Testis (tissue), 2 donors: ENCODE measurements at regions not wholly inside any gene's neighbourhood (a gene's known extent, or its start where the extent isn't known, plus 50 kb on each side); places are given as distances from the start of the nearest gene placed in this dataset.

ENCODE experiments used
- DNase-seq: peaks from one replicate; pipeline ENCODE4 v3.0.0-alpha.2; 2019
- H3K27ac ChIP-seq, 2 donors: fragments of 200-600 bp; sonication (generic); one replicate each; pipeline ENCODE4 v1.5.1; 2019
- H3K27me3 ChIP-seq: fragments of 200-600 bp; sonication (generic); one replicate; pipeline ENCODE4 v1.5.1; 2019
- H3K36me3 ChIP-seq: fragments of 200-600 bp; sonication (generic); one replicate; pipeline ENCODE4 v1.5.1; 2017; ENCODE audit warnings: low read depth; ENCODE audit errors: missing control alignments
- H3K4me1 ChIP-seq: fragments of 200-600 bp; sonication (generic); one replicate; pipeline ENCODE4 v1.5.1; 2019
- H3K4me3 ChIP-seq, 2 donors: fragments of 200-600 bp; sonication (generic); one replicate each; pipeline ENCODE4 v1.5.1; 2017 to 2019
- H3K9me3 ChIP-seq: fragments of 200-600 bp; sonication (generic); one replicate; pipeline ENCODE4 v1.5.1; 2017
- POLR2A ChIP-seq: fragments of 450-650 bp; IDR thresholded peaks from one replicate; pipeline ENCODE4 v1.6.1; 2017; ENCODE audit warnings: antibody characterized with exemption, mild to moderate bottlenecking, moderate library complexity
- WGBS, 2 donors: methylation state at CpG; one replicate each; pipeline ENCODE4 v1.1.5; 2018; 5-methylcytosine and 5-hydroxymethylcytosine counted together
- intact Hi-C: fragments of 100-400 bp; cut with DNase I; formaldehyde crosslinking; loops from one replicate; pipeline ENCODE4 v1.15.1; 2023; ENCODE audit warnings: low total_unique reads
- TF ChIP-seq, protein P1 (sequence below), 3 experiments: fragments of 450-650 bp in 2 of 3; fragments of 200-600 bp in 1 of 3; sonication (generic) in 1 of 3; IDR thresholded peaks; one replicate each; pipeline ENCODE4 v1.5.1; 2016 to 2019; ENCODE audit warnings: antibody characterized with exemption in 3 of 3, mild to moderate bottlenecking in 2 of 3, moderate library complexity in 1 of 3

- no peaks in the 10 kb centered on the region for H3K36me3 ChIP-seq
Observed at GRCh38 chr14:40113671-40114070, 681.4 kb upstream of the FBXO33 start.

DNA sequence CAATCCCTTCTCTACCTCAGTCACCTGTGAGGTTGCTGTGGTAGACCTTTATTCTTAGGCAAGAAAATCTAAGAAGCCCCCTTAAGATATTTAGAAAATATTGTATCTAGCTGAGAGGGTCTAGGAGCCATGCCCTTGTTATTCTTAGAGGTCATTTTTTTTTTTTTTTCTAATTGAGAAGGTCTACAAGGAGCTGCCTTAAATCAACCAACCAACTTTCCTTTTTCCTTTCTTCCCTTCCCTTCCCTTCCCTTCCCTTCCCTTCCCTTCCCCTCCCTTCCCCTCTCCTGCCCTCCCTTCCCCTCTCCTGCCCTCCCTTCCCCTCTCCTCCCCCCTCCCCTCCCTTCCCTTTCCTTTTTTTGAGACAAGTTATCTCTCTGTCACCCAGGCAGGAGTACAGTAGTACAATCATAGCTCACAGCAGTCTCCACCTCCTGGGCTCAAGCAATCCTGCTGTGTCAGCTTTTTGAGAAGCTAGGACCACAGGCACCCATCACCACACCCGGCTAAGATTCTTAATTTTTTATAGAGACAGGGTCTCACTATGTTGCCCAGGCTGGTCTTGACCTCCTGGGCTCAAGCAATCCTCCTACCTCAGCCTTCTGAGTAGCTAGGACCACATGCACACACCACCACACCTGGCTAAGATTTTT lies 668.4 kb upstream of the FBXO33 start:
- WGBS, 2 donors, result 92 to 100% methylated on average over 1 of the region's 1 CpG
- no peak for DNase-seq

More at GRCh38 chr14:40113671-40114070, 681.4 kb upstream of the FBXO33 start:
- no peaks in the 10 kb centered on the region for H3K4me1 ChIP-seq
- H3K27ac ChIP-seq, result no peak overlapping the region
- no peaks in the 10 kb centered on the region for H3K9me3 ChIP-seq
- H3K27me3 ChIP-seq, result no peaks in the 10 kb centered on the region
- H3K4me3 ChIP-seq, result no peak overlapping the region
- TF ChIP-seq, protein P1, sequence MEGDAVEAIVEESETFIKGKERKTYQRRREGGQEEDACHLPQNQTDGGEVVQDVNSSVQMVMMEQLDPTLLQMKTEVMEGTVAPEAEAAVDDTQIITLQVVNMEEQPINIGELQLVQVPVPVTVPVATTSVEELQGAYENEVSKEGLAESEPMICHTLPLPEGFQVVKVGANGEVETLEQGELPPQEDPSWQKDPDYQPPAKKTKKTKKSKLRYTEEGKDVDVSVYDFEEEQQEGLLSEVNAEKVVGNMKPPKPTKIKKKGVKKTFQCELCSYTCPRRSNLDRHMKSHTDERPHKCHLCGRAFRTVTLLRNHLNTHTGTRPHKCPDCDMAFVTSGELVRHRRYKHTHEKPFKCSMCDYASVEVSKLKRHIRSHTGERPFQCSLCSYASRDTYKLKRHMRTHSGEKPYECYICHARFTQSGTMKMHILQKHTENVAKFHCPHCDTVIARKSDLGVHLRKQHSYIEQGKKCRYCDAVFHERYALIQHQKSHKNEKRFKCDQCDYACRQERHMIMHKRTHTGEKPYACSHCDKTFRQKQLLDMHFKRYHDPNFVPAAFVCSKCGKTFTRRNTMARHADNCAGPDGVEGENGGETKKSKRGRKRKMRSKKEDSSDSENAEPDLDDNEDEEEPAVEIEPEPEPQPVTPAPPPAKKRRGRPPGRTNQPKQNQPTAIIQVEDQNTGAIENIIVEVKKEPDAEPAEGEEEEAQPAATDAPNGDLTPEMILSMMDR (IDR thresholded peaks at IDR 0.05), result no peak
- TF ChIP-seq POLR2A, result no peak
- no peak for DNase-seq
- intact Hi-C loops, result no loop called here

DNA sequence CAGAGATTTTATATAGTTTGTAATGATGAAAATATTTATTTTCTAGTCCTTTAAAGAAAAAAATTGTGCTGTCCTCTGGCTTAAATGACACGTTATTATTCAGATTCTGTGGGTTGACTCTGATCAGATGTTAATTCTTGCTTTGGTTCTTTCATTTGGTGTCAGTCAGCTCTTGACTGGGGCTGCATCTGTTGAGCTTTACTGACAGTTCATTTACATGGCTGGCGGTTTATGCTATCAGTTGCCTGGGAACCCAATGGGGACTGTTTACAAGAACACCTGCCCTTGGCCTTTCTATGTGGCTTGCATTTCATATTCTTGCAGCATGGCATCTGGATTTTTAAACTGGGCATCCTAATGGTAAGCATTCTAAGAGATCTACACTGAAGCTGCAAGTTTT lies 667.1 kb upstream of the FBXO33 start:
- Histone ChIP-seq H3K9me3 (no peaks in the 10 kb centered on the region), H3K27me3 (no peaks in the 10 kb centered on the region), H3K36me3 (no peaks in the 10 kb centered on the region), H3K4me1 (no peaks in the 10 kb centered on the region), H3K27ac (no peak overlapping the region), H3K4me3 (no peak overlapping the region)
- intact Hi-C loops, result no loop called here
- no peak for TF ChIP-seq POLR2A
- TF ChIP-seq, protein P1 (IDR thresholded peaks at IDR 0.05), result no peak
- DNase-seq, result no peak
- WGBS, 2 donors, result 84 to 88% methylated on average over 2 of the region's 2 CpGs

More for the DNA sequence above, 668.4 kb upstream of the FBXO33 start:
- no peak overlapping the region for H3K27ac ChIP-seq
- no peaks in the 10 kb centered on the region for H3K27me3 ChIP-seq
- H3K9me3 ChIP-seq, result no peaks in the 10 kb centered on the region
- no peak overlapping the region for H3K4me3 ChIP-seq
- intact Hi-C loops, result no loop called here
- TF ChIP-seq, protein P1 (IDR thresholded peaks at IDR 0.05), result no peak
- TF ChIP-seq POLR2A, result no peak
- H3K36me3 ChIP-seq, result no peaks in the 10 kb centered on the region
- no peaks in the 10 kb centered on the region for H3K4me1 ChIP-seq

DNA sequence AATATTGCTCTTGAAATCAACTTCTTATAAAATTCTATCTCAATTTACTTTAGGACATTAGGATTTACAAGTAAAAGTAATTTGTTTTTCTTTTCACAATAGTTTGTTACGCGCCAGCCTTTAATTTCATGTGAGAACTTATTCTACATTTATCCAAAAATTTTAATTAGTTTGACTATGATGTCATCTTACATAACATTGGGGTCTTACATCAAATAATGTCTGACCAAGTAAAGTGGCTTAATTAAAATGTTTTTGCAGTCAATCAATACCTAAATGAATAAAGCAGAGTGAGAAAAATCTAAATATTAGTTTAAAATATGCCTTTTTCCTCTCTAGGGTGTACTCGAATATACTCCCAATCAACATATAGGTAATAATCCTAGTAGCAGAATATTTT lies 666.2 kb upstream of the FBXO33 start:
- no peaks in the 10 kb centered on the region for H3K36me3 ChIP-seq
- WGBS, 2 donors, result 95 to 96% methylated on average over 3 of the region's 3 CpGs
- H3K9me3 ChIP-seq, result no peaks in the 10 kb centered on the region
- intact Hi-C loops, result no loop called here
- no peak for DNase-seq
- no peak overlapping the region for H3K27ac ChIP-seq
- H3K4me1 ChIP-seq, result no peaks in the 10 kb centered on the region
- TF ChIP-seq, protein P1 (IDR thresholded peaks at IDR 0.05), result no peak
- TF ChIP-seq POLR2A, result no peak
- no peaks in the 10 kb centered on the region for H3K27me3 ChIP-seq
- H3K4me3 ChIP-seq, result no peak overlapping the region

- H3K9me3 ChIP-seq, result no peaks in the 10 kb centered on the region
- H3K4me3 ChIP-seq, result no peak overlapping the region
- intact Hi-C loops, result no loop called here
- no peak for DNase-seq
- no peaks in the 10 kb centered on the region for H3K4me1 ChIP-seq
- no peak for TF ChIP-seq POLR2A
- TF ChIP-seq, protein P1 (IDR thresholded peaks at IDR 0.05), result no peak
- H3K36me3 ChIP-seq, result no peaks in the 10 kb centered on the region
- H3K27me3 ChIP-seq, result no peaks in the 10 kb centered on the region
- H3K27ac ChIP-seq, result no peak overlapping the region
Observed at GRCh38 chr14:40096968-40097367, 664.7 kb upstream of the FBXO33 start.
